Heart left ventricle (tissue), 16 donors: ENCODE measurements at regions not wholly inside any gene's neighbourhood (a gene's known extent, or its start where the extent isn't known, plus 50 kb on each side); places are given as distances from the start of the nearest gene placed in this dataset.

Source experiments
- ATAC-seq, 4 donors: fragments of 200-7000 bp; cut with Tn5 transposase; one replicate each; pipeline ENCODE4 v1.9.1; 2020 to 2022; ENCODE audit warnings: moderate library complexity in 4 of 4, mild to moderate bottlenecking in 3 of 4, moderate number of reproducible peaks in 1 of 4
- DNase-seq, 5 donors: peaks; one replicate each; pipeline ENCODE4 v3.0.0-alpha.2; 2020
- H3K27ac ChIP-seq, 12 donors: fragments of 200-600 bp; sonication (generic) in 4 of 12; one replicate each; pipeline versions ENCODE4 v1.5.0 to v1.8.0; 2016 to 2022; ENCODE audit warnings: mild to moderate bottlenecking in 2 of 12
- H3K27me3 ChIP-seq, 9 donors: fragments of 200-600 bp; sonication (generic) in 2 of 9; one replicate each; pipeline versions ENCODE4 v1.5.1 to v1.8.0; 2016 to 2022; ENCODE audit warnings: mild to moderate bottlenecking in 3 of 9
- H3K36me3 ChIP-seq, 9 donors: fragments of 200-600 bp; sonication (generic) in 2 of 9; one replicate each; pipeline versions ENCODE4 v1.5.0 to v1.8.0; 2018 to 2022; ENCODE audit warnings: mild to moderate bottlenecking in 2 of 9
- H3K4me1 ChIP-seq, 12 donors: fragments of 200-600 bp; sonication (generic) in 4 of 12; one replicate each; pipeline versions ENCODE4 v1.5.0 to v1.8.0; 2016 to 2022; ENCODE audit warnings: mild to moderate bottlenecking in 3 of 12
- H3K4me3 ChIP-seq, 12 donors: fragments of 200-600 bp; sonication (generic) in 4 of 12; one replicate each; pipeline versions ENCODE4 v1.5.0 to v1.8.0; 2017 to 2022; ENCODE audit warnings: mild to moderate bottlenecking in 9 of 12, moderate library complexity in 4 of 12
- H3K9me3 ChIP-seq, 12 donors: fragments of 200-600 bp; sonication (generic) in 4 of 12; one replicate each; pipeline versions ENCODE4 v1.5.0 to v1.8.0; 2016 to 2022; ENCODE audit warnings: mild to moderate bottlenecking in 1 of 12
- CTCF ChIP-seq, 12 donors: fragments of 200-600 bp; sonication (generic) in 4 of 12; IDR thresholded peaks; one replicate each; pipeline versions ENCODE4 v1.5.0 to v1.8.0; 2018 to 2022; ENCODE audit warnings: antibody characterized with exemption in 12 of 12, mild to moderate bottlenecking in 5 of 12
- POLR2A ChIP-seq, 2 donors: fragments of 450-650 bp; IDR thresholded peaks; one replicate each; pipeline ENCODE4 v1.6.1; 2017; ENCODE audit warnings: antibody characterized with exemption in 2 of 2, mild to moderate bottlenecking in 2 of 2, moderate library complexity in 2 of 2
- WGBS, 4 donors: extraction: QIAGEN DNeasy Blood & Tissue Kit in 2 of 4; methylation state at CpG; one replicate each; pipeline versions ENCODE4 v1.1.5 to v1.1.7; 2013 to 2018; 5-methylcytosine and 5-hydroxymethylcytosine counted together
- intact Hi-C, 10 donors: fragments of 100-400 bp; cut with DNase I; formaldehyde crosslinking; loops; one replicate each; pipeline versions ENCODE4 v1.11.1 to v1.14.2; 2022
- donor health status: ischemic (EF 13 %, LVEDD 7.1; RV severe dilation, severe dysfunction).
- donor health status: healthy with polysubstance abuse.
- donor health status: DM: no; HTN: yes; CAD: no.
- donor health status: DM: no; HTN: no; CAD: no.
- donor health status: ischemic (EF 25% LVEDD 6.9; RV normal size, moderate dysfunction).
- donor health status: ischemic (EF 25% LVEDD 5.7; RV mildly dilated, moderate dysfunction).
- donor health status: healthy.
- donor health status: DM: yes; HTN: yes; CAD: no.
- donor health status: ischemic (EF 35%, LVEDD 5.7; RV mildly dilated, moderate dysfunction).
- donor health status: nonischemic (EF 11% LVEDD 7.7; RV severe dilation, severe dysfunction).
- donor health status: DM: yes; HTN: yes; CAD: no.
- donor health status: PGD.
- donor health status: ischemic (EF 29% LVEDD 5.4; RV normal size, mild dysfunction).
- donor health status: nonischemic (EF 23%, LVEDD 6.1; RV moderate dilation, normal function).

GRCh38 chr5:34584165-34584564 is 72.0 kb upstream of the RAI14 start:
- Histone ChIP-seq H3K9me3 (peaks cover 0 to under 1% (median 0%) of the 10 kb centered on the region in 12 donors), H3K27me3 (peaks cover 0 to 4% (median 0%) of the 10 kb centered on the region in 9 donors), H3K4me3 (no peak overlapping the region), H3K27ac (no peak overlapping the region), H3K4me1 (peaks cover 0 to 17% (median 0%) of the 10 kb centered on the region in 12 donors), H3K36me3 (no peaks in the 10 kb centered on the region)
- TF ChIP-seq POLR2A (IDR thresholded peaks at IDR 0.05) (no peak), CTCF (IDR thresholded peaks at IDR 0.05) (no peak)
- intact Hi-C loops = no loop called here
- DNase-seq (no peak), ATAC-seq (no peak)

GRCh38 chr5:34585601-34586104 is 70.5 kb upstream of the RAI14 start:
- H3K27me3 ChIP-seq = peaks cover 0 to 4% (median 0%) of the 10 kb centered on the region in 9 donors
- peak overlapping the region in 1 of 12 donors; percentile 66 for H3K27ac ChIP-seq
- TF ChIP-seq CTCF (IDR thresholded peaks at IDR 0.05) (no peak), POLR2A (IDR thresholded peaks at IDR 0.05) (no peak)
- H3K9me3 ChIP-seq = no peaks in the 10 kb centered on the region
- WGBS, 4 donors = 86 to 95% (median 94%) methylated on average over 5 of the region's 5 CpGs
- H3K4me1 ChIP-seq = peaks cover 0 to 17% (median 0%) of the 10 kb centered on the region in 12 donors
- no peaks in the 10 kb centered on the region for H3K36me3 ChIP-seq
- no peak overlapping the region for H3K4me3 ChIP-seq
- ATAC-seq (no peak), DNase-seq (no peak)
- intact Hi-C loops = no loop called here

- ATAC-seq = no peak
- peak overlapping the region in 1 of 12 donors; percentile 66 for H3K27ac ChIP-seq
- no peaks in the 10 kb centered on the region for H3K9me3 ChIP-seq
- no peak for DNase-seq
- H3K4me1 ChIP-seq = peaks cover 0 to 17% (median 0%) of the 10 kb centered on the region in 12 donors
- intact Hi-C loops = no loop called here
- TF ChIP-seq CTCF (IDR thresholded peaks at IDR 0.05) = no peak
- no peak for TF ChIP-seq POLR2A (IDR thresholded peaks at IDR 0.05)
- 88 to 91% (median 90%) methylated on average over 15 of the region's 15 CpGs for WGBS, 4 donors
- peaks cover 0 to 4% (median 0%) of the 10 kb centered on the region in 9 donors for H3K27me3 ChIP-seq
- no peak overlapping the region for H3K4me3 ChIP-seq
- no peaks in the 10 kb centered on the region for H3K36me3 ChIP-seq
Measured at GRCh38 chr5:34586117-34586885, 69.8 kb upstream of the RAI14 start.

DNA sequence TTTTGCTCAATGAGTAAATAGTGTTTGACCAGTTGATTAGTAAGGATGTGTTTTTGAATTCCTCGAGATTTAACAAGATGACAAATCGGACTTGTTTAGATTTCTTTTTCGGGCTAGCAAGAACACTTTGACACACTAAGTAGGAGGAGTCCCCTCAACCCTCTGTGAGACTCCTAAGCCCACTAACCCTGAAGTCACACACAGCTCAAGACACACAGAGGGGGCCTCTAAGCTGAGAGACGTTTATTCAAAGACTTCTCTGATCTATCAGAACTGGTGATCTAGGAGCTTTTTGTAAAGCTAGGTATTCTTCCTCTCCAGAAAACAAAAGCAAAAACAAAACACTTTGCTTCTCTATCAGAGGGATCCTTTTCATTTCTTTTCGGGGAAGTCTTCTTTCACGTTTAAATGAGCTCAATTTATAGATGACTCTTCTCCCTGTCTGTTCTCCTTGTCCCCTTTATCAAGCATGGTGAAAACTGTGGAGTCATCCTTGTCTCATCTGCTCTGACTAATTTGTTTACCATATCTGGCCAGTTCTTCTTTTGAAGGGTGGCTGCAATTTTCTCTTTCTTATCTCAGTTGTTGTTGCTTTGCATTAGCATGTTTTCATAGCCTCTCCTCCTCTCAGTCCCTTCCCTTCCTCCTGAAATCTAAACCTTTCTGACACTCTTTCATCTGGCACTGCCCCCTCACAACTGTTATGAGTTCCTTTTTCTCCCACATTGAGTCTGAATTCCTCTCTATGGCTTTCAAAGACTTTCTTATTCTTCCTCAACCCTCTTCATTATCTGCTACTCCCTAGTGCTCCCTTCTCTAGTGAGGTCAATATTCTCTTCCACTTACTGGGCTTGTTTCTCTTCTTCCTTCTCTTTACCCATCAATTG is 68.5 kb upstream of the RAI14 start:
- DNase-seq (no peak), ATAC-seq (no peak)
- peak overlapping the region in 1 of 12 donors; percentile 27 for H3K27ac ChIP-seq
- H3K27me3 ChIP-seq = peaks cover 0 to 4% (median 0%) of the 10 kb centered on the region in 9 donors
- H3K4me3 ChIP-seq = no peak overlapping the region
- intact Hi-C loops = no loop called here
- H3K36me3 ChIP-seq = no peaks in the 10 kb centered on the region
- 61 to 78% (median 74%) methylated on average over 6 of the region's 6 CpGs for WGBS, 4 donors
- TF ChIP-seq CTCF (IDR thresholded peaks at IDR 0.05) (no peak), POLR2A (IDR thresholded peaks at IDR 0.05) (no peak)
- no peaks in the 10 kb centered on the region for H3K9me3 ChIP-seq
- H3K4me1 ChIP-seq = peaks cover 0 to 17% (median 0%) of the 10 kb centered on the region in 12 donors
